ENCODE measurements at regions not wholly inside any gene's neighbourhood (a gene's known extent, or its start where the extent isn't known, plus 50 kb on each side); places are given as distances from the start of the nearest gene placed in this dataset.

- TF ChIP-seq CTCF (IDR thresholded peaks at IDR 0.05) (no peak), EZH2 (IDR thresholded peaks at IDR 0.05; ENCODE audit: borderline replicate concordance, insufficient read depth, low read depth, low read length, poor library complexity, severe bottlenecking) (no peak)
Measured at GRCh38 chr7:148940702-148941597, 56.9 kb upstream of the EZH2 start.

Measured in B cell (primary cell).